CMK (cell line): ENCODE measurements at regions not wholly inside any gene's neighbourhood (a gene's known extent, or its start where the extent isn't known, plus 50 kb on each side); places are given as distances from the start of the nearest gene placed in this dataset.
"Not testable (repeated sequence)": the region's sequence is repeated elsewhere in the genome, so short reads cannot be mapped to it uniquely, and the experiment has no call there.

Experiments used
- DNase-seq: peaks from one replicate; pipeline ENCODE4 v3.0.0-alpha.2; 2010; ENCODE audit warnings: low read depth

- no peak for DNase-seq
These were observed 430.1 kb upstream of the EPHA3 start for GRCh38 chr3:88677298-88677697.

- no peak for DNase-seq
These were observed 428.7 kb upstream of the EPHA3 start for GRCh38 chr3:88678747-88679146.

GRCh38 chr3:88690287-88690686 is 417.1 kb upstream of the EPHA3 start:
- no peak for DNase-seq

- no peak for DNase-seq
These were observed 416.3 kb upstream of the EPHA3 start for GRCh38 chr3:88691081-88691480.

- no peak for DNase-seq
These were observed 403.8 kb upstream of the EPHA3 start for GRCh38 chr3:88703501-88704059.

- DNase-seq: no peak
These were observed 403.1 kb upstream of the EPHA3 start for GRCh38 chr3:88704338-88704737.

GRCh38 chr3:88707837-88708236 is 399.6 kb upstream of the EPHA3 start:
- no peak for DNase-seq

- no peak for DNase-seq
These were observed 394.9 kb upstream of the EPHA3 start for GRCh38 chr3:88712552-88712951.

GRCh38 chr3:88713233-88713691 is 394.2 kb upstream of the EPHA3 start:
- DNase-seq: no peak

- DNase-seq: no peak
These were observed 381.8 kb upstream of the EPHA3 start for GRCh38 chr3:88725440-88726165.

- no peak for DNase-seq
These were observed 375.2 kb upstream of the EPHA3 start for GRCh38 chr3:88732186-88732585.

GRCh38 chr3:88742106-88742505 is 365.3 kb upstream of the EPHA3 start:
- DNase-seq: no peak

GRCh38 chr3:88742674-88743507 is 364.5 kb upstream of the EPHA3 start:
- DNase-seq: no peak

- DNase-seq: no peak
These were observed 362.5 kb upstream of the EPHA3 start for GRCh38 chr3:88744896-88745295.

GRCh38 chr3:88747145-88747544 is 360.3 kb upstream of the EPHA3 start:
- not testable (repeated sequence) for DNase-seq

GRCh38 chr3:88758676-88759075 is 348.7 kb upstream of the EPHA3 start:
- no peak for DNase-seq

- DNase-seq: no peak
These were observed 339.7 kb upstream of the EPHA3 start for GRCh38 chr3:88767746-88768145.

GRCh38 chr3:88773766-88774165 is 333.7 kb upstream of the EPHA3 start:
- no peak for DNase-seq

GRCh38 chr3:88775026-88775690 is 332.3 kb upstream of the EPHA3 start:
- no peak for DNase-seq

GRCh38 chr3:88779482-88779881 is 327.9 kb upstream of the EPHA3 start:
- DNase-seq: no peak

GRCh38 chr3:88784925-88785324 is 322.5 kb upstream of the EPHA3 start:
- DNase-seq: no peak

- DNase-seq: no peak
These were observed 321.6 kb upstream of the EPHA3 start for GRCh38 chr3:88785841-88786240.
